CD4-positive, alpha-beta T cell (primary cell): ENCODE measurements at regions not wholly inside any gene's neighbourhood (a gene's known extent, or its start where the extent isn't known, plus 50 kb on each side); places are given as distances from the start of the nearest gene placed in this dataset.

Experiments used
- ATAC-seq: fragments of 200-7000 bp; cut with Tn5 transposase; one replicate; pipeline ENCODE4 v1.10.0; 2022; ENCODE audit warnings: mild to moderate bottlenecking; ENCODE audit not compliant: poor library complexity
- CTCF ChIA-PET: fragments of 350-600 bp; sonication (Branson Sonifier 250); formaldehyde crosslinking; loops from one replicate; lab custom pipeline; 2021; ENCODE audit warnings: antibody characterized with exemption, inconsistent platforms; lab: Charles Lee
- POLR2A ChIA-PET: fragments of 350-600 bp; sonication (Branson Sonifier 250); formaldehyde crosslinking; loops from one replicate; lab custom pipeline; 2021; ENCODE audit warnings: antibody characterized with exemption, inconsistent platforms; lab: Charles Lee
- DNase-seq, 14 experiments: peaks; one replicate each; pipeline ENCODE4 v3.0.0-alpha.2; 2013 to 2020; ENCODE audit warnings: mixed read lengths in 2 of 14
- H3K27ac ChIP-seq, 2 donors: one replicate each; pipeline versions ENCODE4 v1.5.1 to v1.7.0; 2013; ENCODE audit warnings: low read length in 2 of 2, low read depth in 1 of 2, mild to moderate bottlenecking in 1 of 2
- H3K27me3 ChIP-seq, 2 experiments: 1 replicate in 1 of 2; 2 replicates in 1 of 2; pipeline versions ENCODE4 v1.6.1 to v1.7.0; 2013; ENCODE audit warnings: low read length in 2 of 2, control low read depth in 1 of 2, mild to moderate bottlenecking in 1 of 2, moderate library complexity in 1 of 2; ENCODE audit not compliant: insufficient read depth in 2 of 2, control insufficient read depth in 1 of 2
- H3K36me3 ChIP-seq: one replicate; pipeline ENCODE4 v1.6.1; 2013; ENCODE audit warnings: low read length, control low read depth; ENCODE audit not compliant: insufficient read depth
- H3K4me1 ChIP-seq: one replicate; pipeline ENCODE4 v1.6.1; 2013; ENCODE audit warnings: low read length, control low read depth; ENCODE audit not compliant: insufficient read depth
- H3K4me3 ChIP-seq: one replicate; pipeline ENCODE4 v1.5.1; 2013; ENCODE audit warnings: mild to moderate bottlenecking, low read length, moderate library complexity
- H3K9me3 ChIP-seq, 2 experiments: 1 replicate in 1 of 2; 2 replicates in 1 of 2; pipeline versions ENCODE4 v1.6.1 to v1.7.0; 2013; ENCODE audit warnings: low read length in 2 of 2, mild to moderate bottlenecking in 2 of 2, control low read depth in 1 of 2, moderate library complexity in 1 of 2; ENCODE audit not compliant: control insufficient read depth in 1 of 2, insufficient read depth in 1 of 2
- H3K27ac Mint-ChIP-seq: one replicate; pipeline ENCODE4 v1.8.0; 2020; ENCODE audit warnings: mixed read lengths
- H3K27me3 Mint-ChIP-seq: one replicate; pipeline ENCODE4 v1.8.0; 2021; ENCODE audit warnings: mixed read lengths
- H3K36me3 Mint-ChIP-seq: one replicate; pipeline ENCODE4 v1.8.0; 2021; ENCODE audit warnings: low read depth, mixed read lengths
- H3K4me1 Mint-ChIP-seq: one replicate; pipeline ENCODE4 v1.8.0; 2021; ENCODE audit warnings: low read depth, mixed read lengths
- H3K4me3 Mint-ChIP-seq: one replicate; pipeline ENCODE4 v1.8.0; 2020; ENCODE audit warnings: mild to moderate bottlenecking, mixed read lengths
- H3K9me3 Mint-ChIP-seq: one replicate; pipeline ENCODE4 v1.8.0; 2020; ENCODE audit warnings: mixed read lengths
- CTCF ChIP-seq: fragments of 200-600 bp; IDR thresholded peaks from one replicate; pipeline ENCODE4 v1.8.0; 2022; ENCODE audit warnings: antibody characterized with exemption, mild to moderate bottlenecking
- intact Hi-C, 2 experiments: fragments of 100-400 bp; cut with DNase I in 1 of 2; cut with micrococcal nuclease in 1 of 2; formaldehyde crosslinking; loops; one replicate each; pipeline versions ENCODE4 v1.15.1 to v1.9.0; 2023 to 2025; cut with DNase I, micrococcal nuclease

GRCh38 chr18:57991552-57991951 lies 52.5 kb upstream of the NEDD4L start:
- Histone ChIP-seq H3K27me3 (peaks cover 0 to 4% of the 10 kb centered on the region in 2 experiments), H3K4me1 (no peaks in the 10 kb centered on the region), H3K36me3 (no peaks in the 10 kb centered on the region), H3K27ac (no peak overlapping the region), H3K4me3 (no peak overlapping the region), H3K9me3 (no peaks in the 10 kb centered on the region)
- intact Hi-C loops: no loop called here
- POLR2A ChIA-PET: no interaction called here
- DNase-seq (no peak), ATAC-seq (no peak)
- CTCF ChIA-PET: no interaction called here
- TF ChIP-seq CTCF: no peak
- Mint-ChIP-seq H3K4me3 (no peak overlapping the region), H3K9me3 (no peaks in the 10 kb centered on the region), H3K4me1 (no peaks in the 10 kb centered on the region), H3K27ac (no peak overlapping the region), H3K36me3 (no peaks in the 10 kb centered on the region), H3K27me3 (peaks cover 39% of the 10 kb centered on the region)

GRCh38 chr18:57989536-57989935 lies 54.5 kb upstream of the NEDD4L start:
- Mint-ChIP-seq H3K4me1 (no peaks in the 10 kb centered on the region), H3K9me3 (no peaks in the 10 kb centered on the region), H3K27ac (no peak overlapping the region), H3K4me3 (no peak overlapping the region), H3K27me3 (peaks cover 31% of the 10 kb centered on the region), H3K36me3 (no peaks in the 10 kb centered on the region)
- Histone ChIP-seq H3K27me3 (peaks cover 0 to 4% of the 10 kb centered on the region in 2 experiments), H3K9me3 (no peaks in the 10 kb centered on the region), H3K4me1 (no peaks in the 10 kb centered on the region), H3K27ac (no peak overlapping the region), H3K4me3 (no peak overlapping the region), H3K36me3 (no peaks in the 10 kb centered on the region)
- intact Hi-C loops: no loop called here
- no peak for DNase-seq
- no peak for ATAC-seq
- ChIA-PET CTCF (no interaction called here), POLR2A (interaction anchor here (0.6 kb wide), 1 partner anchor 1264 kb away, joined by 3 read pairs; no protein-coding TSS in a partner anchor)
- TF ChIP-seq CTCF: no peak

- Histone ChIP-seq H3K9me3 (no peaks in the 10 kb centered on the region), H3K36me3 (no peaks in the 10 kb centered on the region), H3K27ac (no peak overlapping the region), H3K4me3 (no peak overlapping the region), H3K27me3 (no peaks in the 10 kb centered on the region), H3K4me1 (no peaks in the 10 kb centered on the region)
- DNase-seq (no peak), ATAC-seq (no peak)
- no peak overlapping the region for H3K4me3 Mint-ChIP-seq
- no peak for TF ChIP-seq CTCF
- ChIA-PET POLR2A (no interaction called here), CTCF (no interaction called here)
- no peaks in the 10 kb centered on the region for H3K9me3 Mint-ChIP-seq
- peaks cover 10% of the 10 kb centered on the region for H3K27me3 Mint-ChIP-seq
- H3K27ac Mint-ChIP-seq: no peak overlapping the region
- H3K4me1 Mint-ChIP-seq: no peaks in the 10 kb centered on the region
- no peaks in the 10 kb centered on the region for H3K36me3 Mint-ChIP-seq
- intact Hi-C loops: no loop called here
These were observed 59.4 kb upstream of the NEDD4L start for GRCh38 chr18:57984490-57985115.
